ENCODE measurements at regions not wholly inside any gene's neighbourhood (a gene's known extent, or its start where the extent isn't known, plus 50 kb on each side); places are given as distances from the start of the nearest gene placed in this dataset.

DNA sequence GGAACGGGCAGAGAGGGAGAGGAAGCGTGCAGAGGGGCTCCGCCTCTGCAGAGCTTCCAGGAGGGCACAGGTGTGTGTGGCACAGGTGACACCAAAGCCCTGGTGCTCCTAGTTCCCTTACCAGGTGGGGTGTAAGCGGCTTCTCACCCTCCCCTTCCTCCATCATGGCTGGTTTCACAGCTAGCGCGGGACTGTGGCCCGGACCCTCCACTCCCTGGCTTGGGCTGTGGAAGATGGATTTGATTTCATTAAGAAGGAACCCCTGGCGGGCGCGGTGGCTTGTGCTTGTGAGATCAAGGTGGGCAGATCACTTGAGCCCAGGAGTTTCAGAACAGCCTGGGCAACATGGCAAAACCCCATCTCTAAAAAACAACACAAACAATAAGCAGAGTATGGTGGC, 241.2 kb upstream of the GSE1 start:
- H3K4me3 ChIP-seq (ENCODE audit: low read depth, low read length), result no peak overlapping the region
- no peaks in the 10 kb centered on the region for H3K36me3 ChIP-seq (ENCODE audit: control insufficient read depth, insufficient read depth, low read length)
- no peak for DNase-seq (ENCODE audit: low read depth)
- peaks cover 11% of the 10 kb centered on the region for H3K27me3 ChIP-seq (ENCODE audit: control insufficient read depth, insufficient read depth, low read length)
- TF ChIP-seq, protein P1, sequence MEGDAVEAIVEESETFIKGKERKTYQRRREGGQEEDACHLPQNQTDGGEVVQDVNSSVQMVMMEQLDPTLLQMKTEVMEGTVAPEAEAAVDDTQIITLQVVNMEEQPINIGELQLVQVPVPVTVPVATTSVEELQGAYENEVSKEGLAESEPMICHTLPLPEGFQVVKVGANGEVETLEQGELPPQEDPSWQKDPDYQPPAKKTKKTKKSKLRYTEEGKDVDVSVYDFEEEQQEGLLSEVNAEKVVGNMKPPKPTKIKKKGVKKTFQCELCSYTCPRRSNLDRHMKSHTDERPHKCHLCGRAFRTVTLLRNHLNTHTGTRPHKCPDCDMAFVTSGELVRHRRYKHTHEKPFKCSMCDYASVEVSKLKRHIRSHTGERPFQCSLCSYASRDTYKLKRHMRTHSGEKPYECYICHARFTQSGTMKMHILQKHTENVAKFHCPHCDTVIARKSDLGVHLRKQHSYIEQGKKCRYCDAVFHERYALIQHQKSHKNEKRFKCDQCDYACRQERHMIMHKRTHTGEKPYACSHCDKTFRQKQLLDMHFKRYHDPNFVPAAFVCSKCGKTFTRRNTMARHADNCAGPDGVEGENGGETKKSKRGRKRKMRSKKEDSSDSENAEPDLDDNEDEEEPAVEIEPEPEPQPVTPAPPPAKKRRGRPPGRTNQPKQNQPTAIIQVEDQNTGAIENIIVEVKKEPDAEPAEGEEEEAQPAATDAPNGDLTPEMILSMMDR (IDR thresholded peaks at IDR 0.05; ENCODE audit: insufficient read depth, low read length, poor library complexity, severe bottlenecking), result no peak

DNA sequence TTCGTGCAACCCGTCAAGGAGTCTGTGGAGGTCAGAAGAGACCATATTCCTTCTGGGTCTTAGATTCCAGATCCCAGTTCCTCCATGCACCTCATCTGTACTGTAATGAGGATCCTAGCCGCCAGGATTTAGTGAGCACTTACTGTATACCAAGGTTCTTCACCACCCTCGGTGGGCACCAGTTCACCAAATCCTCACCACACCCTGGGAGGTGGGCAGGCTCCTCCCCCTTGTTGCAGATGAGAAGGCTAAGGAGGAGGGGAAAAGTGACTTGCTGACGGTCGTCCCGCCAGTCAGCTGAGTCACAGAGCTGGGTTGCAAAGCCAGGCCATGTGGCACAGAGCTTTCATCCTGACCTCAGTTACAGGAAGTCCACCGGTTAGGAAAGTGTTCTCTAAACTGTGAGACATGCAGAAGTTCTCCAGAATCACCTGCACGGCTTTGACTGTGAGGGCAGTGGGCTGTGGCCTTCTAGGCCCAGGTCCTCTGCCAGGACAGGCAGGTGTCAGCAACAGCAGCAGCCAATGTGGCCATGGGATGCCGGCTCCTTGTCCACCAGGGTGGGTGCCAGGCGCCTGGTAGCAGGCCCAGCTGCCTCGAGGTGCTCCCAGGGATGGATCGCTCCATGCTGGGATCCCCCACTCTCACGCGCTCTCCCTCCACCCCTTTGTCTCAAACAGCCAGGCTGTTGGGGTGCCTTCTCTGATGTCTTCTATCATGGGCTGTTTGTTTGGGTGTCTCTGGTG, 240.3 kb upstream of the GSE1 start:
- no peak for DNase-seq (ENCODE audit: low read depth)
- TF ChIP-seq, protein P1 (IDR thresholded peaks at IDR 0.05; ENCODE audit: insufficient read depth, low read length, poor library complexity, severe bottlenecking), result no peak
- Histone ChIP-seq H3K36me3 (ENCODE audit: control insufficient read depth, insufficient read depth, low read length) (no peaks in the 10 kb centered on the region), H3K4me3 (ENCODE audit: low read depth, low read length) (no peak overlapping the region), H3K27me3 (ENCODE audit: control insufficient read depth, insufficient read depth, low read length) (peaks cover 9% of the 10 kb centered on the region)

DNA sequence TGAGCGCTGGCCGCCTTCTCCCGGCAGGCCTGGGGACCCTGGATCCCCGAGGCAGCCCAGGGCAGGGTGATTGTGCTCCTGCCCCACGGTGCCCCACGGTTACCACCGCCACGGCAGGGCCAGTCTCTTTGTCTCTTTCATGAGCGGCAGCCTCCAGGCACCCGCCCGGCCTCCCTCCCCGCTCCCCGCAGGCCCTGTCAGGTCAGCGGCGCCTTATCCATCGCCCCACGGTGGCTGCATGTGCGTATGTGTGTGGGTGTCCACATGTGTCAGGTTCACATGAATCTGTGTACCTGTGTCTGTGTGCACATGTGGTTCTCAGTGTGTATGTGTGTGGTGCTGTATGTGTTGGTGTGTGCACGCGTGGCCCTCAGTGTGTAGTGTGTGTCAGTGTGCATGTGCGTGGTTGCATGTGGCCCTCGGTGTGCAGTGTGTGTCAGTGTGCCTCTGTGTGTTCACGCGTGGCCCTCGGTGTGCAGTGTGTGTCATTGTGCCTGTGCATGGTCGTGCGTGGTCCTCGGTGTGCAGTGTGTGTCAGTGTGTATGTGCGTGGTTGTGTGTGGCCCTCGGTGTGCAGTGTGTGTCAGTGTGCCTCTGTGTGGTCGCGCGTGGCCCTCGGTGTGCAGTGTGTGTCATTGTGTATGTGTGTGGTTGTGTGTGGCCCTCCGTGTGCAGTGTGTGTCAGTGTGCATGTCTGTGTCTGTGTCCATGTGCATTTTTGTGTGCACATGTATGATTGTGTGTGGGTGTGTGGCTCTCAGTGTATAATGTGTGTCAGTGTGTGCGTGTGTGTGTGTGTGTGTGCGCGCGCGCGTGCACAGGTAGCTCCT, 239.2 kb upstream of the GSE1 start:
- TF ChIP-seq, protein P1 (IDR thresholded peaks at IDR 0.05; ENCODE audit: insufficient read depth, low read length, poor library complexity, severe bottlenecking), result no peak
- Histone ChIP-seq H3K4me3 (ENCODE audit: low read depth, low read length) (no peak overlapping the region), H3K36me3 (ENCODE audit: control insufficient read depth, insufficient read depth, low read length) (no peaks in the 10 kb centered on the region), H3K27me3 (ENCODE audit: control insufficient read depth, insufficient read depth, low read length) (peaks cover 11% of the 10 kb centered on the region)
- no peak for DNase-seq (ENCODE audit: low read depth)

DNA sequence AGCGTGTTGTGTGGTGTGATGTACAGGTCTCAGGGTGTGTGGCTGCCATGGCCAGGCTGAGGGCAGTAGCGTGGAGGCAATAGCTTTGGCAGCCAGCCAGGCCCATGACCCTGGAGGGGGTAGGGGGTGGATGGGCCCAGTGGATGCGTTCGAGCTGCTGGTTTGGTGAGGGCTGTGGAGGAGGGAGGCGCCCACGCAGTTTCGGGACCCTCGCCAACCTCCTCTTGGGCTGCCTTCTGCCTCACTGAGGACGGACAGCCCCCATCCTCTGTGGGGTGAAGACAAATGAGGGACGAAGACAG, 238.6 kb upstream of the GSE1 start:
- Histone ChIP-seq H3K27me3 (ENCODE audit: control insufficient read depth, insufficient read depth, low read length) (peaks cover 11% of the 10 kb centered on the region), H3K4me3 (ENCODE audit: low read depth, low read length) (no peak overlapping the region), H3K36me3 (ENCODE audit: control insufficient read depth, insufficient read depth, low read length) (no peaks in the 10 kb centered on the region)
- TF ChIP-seq, protein P1 (IDR thresholded peaks at IDR 0.05; ENCODE audit: insufficient read depth, low read length, poor library complexity, severe bottlenecking), result no peak
- no peak for DNase-seq (ENCODE audit: low read depth)

DNA sequence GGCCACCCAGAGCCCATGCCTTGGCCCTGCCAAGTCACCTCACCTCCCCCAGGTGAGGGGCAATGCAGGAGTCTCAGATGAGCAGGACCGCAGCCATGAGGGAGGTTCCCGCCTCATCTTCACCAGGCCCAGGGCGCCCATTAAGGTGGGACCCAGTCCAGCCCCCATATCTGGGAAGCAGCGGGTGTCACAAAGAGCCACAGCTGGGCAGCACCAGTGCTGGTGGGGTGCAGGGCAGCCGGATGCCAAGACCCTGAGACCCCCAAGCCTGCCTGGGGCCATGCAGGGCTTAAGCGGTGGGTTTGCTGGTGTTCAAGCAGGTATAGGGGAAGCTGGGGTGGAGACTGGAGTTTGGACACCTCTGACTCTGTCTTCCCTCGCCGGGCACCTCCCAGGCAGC, 237.8 kb upstream of the GSE1 start:
- H3K27me3 ChIP-seq (ENCODE audit: control insufficient read depth, insufficient read depth, low read length), result peaks cover 17% of the 10 kb centered on the region
- TF ChIP-seq, protein P1 (IDR thresholded peaks at IDR 0.05; ENCODE audit: insufficient read depth, low read length, poor library complexity, severe bottlenecking), result no peak
- no peak for DNase-seq (ENCODE audit: low read depth)
- no peaks in the 10 kb centered on the region for H3K36me3 ChIP-seq (ENCODE audit: control insufficient read depth, insufficient read depth, low read length)
- H3K4me3 ChIP-seq (ENCODE audit: low read depth, low read length), result no peak overlapping the region

All from kidney epithelial cell (primary cell).